Activated T-helper 1 cell treated with Interleukin-2 at 50 U/mL for 16 hours (primary cell): ENCODE measurements at regions not wholly inside any gene's neighbourhood (a gene's known extent, or its start where the extent isn't known, plus 50 kb on each side); places are given as distances from the start of the nearest gene placed in this dataset.

ENCODE experiments used
- DNase-seq: peaks from one replicate; pipeline ENCODE4 v3.0.0-alpha.2; 2020; ENCODE audit warnings: low read depth

- DNase-seq: no peak
Measured at GRCh38 chr16:51773071-51773890, 622.2 kb upstream of the SALL1 start.

- no peak for DNase-seq
Measured at GRCh38 chr16:51766739-51767138, 615.7 kb upstream of the SALL1 start.

GRCh38 chr16:51763072-51763661, 612.1 kb upstream of the SALL1 start:
- DNase-seq: no peak

- no peak for DNase-seq
Measured at GRCh38 chr16:51762081-51762996, 611.3 kb upstream of the SALL1 start.

- DNase-seq: no peak
Measured at GRCh38 chr16:51761001-51761400, 609.9 kb upstream of the SALL1 start.

GRCh38 chr16:51759999-51760398, 608.9 kb upstream of the SALL1 start:
- no peak for DNase-seq

GRCh38 chr16:51759329-51759728, 608.3 kb upstream of the SALL1 start:
- no peak for DNase-seq

GRCh38 chr16:51757921-51758479, 606.9 kb upstream of the SALL1 start:
- no peak for DNase-seq

GRCh38 chr16:51757505-51757904, 606.4 kb upstream of the SALL1 start:
- DNase-seq: no peak

- no peak for DNase-seq
Measured at GRCh38 chr16:51757124-51757470, 606.0 kb upstream of the SALL1 start.

GRCh38 chr16:51756447-51757123, 605.5 kb upstream of the SALL1 start:
- DNase-seq: no peak

- no peak for DNase-seq
Measured at GRCh38 chr16:51755577-51756355, 604.7 kb upstream of the SALL1 start.

GRCh38 chr16:51755039-51755501, 604.0 kb upstream of the SALL1 start:
- DNase-seq: no peak

GRCh38 chr16:51753467-51754127, 602.5 kb upstream of the SALL1 start:
- no peak for DNase-seq

- DNase-seq: no peak
Measured at GRCh38 chr16:51752438-51752995, 601.4 kb upstream of the SALL1 start.

- no peak for DNase-seq
Measured at GRCh38 chr16:51747329-51747728, 596.3 kb upstream of the SALL1 start.

GRCh38 chr16:51734220-51734619, 583.1 kb upstream of the SALL1 start:
- DNase-seq: no peak

GRCh38 chr16:51733181-51733580, 582.1 kb upstream of the SALL1 start:
- no peak for DNase-seq

- DNase-seq: no peak
Measured at GRCh38 chr16:51731160-51731559, 580.1 kb upstream of the SALL1 start.
